Omental fat pad (tissue), 3 donors: ENCODE measurements at regions not wholly inside any gene's neighbourhood (a gene's known extent, or its start where the extent isn't known, plus 50 kb on each side); places are given as distances from the start of the nearest gene placed in this dataset.

ENCODE experiments used
- ATAC-seq: fragments of 150-250 bp; one replicate; pipeline ENCODE4 v1.9.1; 2016; ENCODE audit warnings: mild to moderate bottlenecking, moderate library complexity; ENCODE audit not compliant: low FRiP score
- DNase-seq: peaks from one replicate; pipeline ENCODE4 v3.0.0-alpha.2; 2019; ENCODE audit warnings: low spot score
- TF ChIP-seq, protein P1 (sequence below), 3 donors: fragments of 450-650 bp; IDR thresholded peaks; one replicate each; pipeline ENCODE4 v1.5.1; 2016 to 2017; ENCODE audit warnings: antibody characterized with exemption in 3 of 3, mild to moderate bottlenecking in 3 of 3, moderate library complexity in 2 of 3

DNA sequence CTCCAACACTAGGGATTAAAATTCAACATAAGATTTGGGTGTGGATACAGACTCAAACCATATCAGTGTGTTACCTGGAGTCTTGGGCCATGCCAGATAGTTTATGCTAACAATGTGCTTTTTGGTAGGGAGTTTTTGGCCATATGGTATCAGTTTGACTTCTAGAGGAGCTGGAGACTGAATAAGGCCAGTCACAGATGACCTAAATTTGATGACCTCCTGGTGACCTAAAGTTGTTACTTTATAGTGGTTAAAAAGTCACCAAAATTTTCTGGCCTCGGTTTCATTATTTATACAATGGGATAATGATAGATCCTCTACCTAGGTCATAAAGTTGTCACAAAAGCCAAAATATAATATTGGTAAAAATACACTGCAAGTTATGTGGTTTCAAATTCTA, 877.1 kb downstream of the RAPGEF2 start:
- TF ChIP-seq, protein P1, sequence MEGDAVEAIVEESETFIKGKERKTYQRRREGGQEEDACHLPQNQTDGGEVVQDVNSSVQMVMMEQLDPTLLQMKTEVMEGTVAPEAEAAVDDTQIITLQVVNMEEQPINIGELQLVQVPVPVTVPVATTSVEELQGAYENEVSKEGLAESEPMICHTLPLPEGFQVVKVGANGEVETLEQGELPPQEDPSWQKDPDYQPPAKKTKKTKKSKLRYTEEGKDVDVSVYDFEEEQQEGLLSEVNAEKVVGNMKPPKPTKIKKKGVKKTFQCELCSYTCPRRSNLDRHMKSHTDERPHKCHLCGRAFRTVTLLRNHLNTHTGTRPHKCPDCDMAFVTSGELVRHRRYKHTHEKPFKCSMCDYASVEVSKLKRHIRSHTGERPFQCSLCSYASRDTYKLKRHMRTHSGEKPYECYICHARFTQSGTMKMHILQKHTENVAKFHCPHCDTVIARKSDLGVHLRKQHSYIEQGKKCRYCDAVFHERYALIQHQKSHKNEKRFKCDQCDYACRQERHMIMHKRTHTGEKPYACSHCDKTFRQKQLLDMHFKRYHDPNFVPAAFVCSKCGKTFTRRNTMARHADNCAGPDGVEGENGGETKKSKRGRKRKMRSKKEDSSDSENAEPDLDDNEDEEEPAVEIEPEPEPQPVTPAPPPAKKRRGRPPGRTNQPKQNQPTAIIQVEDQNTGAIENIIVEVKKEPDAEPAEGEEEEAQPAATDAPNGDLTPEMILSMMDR (IDR thresholded peaks at IDR 0.05), result no peak
- ATAC-seq, result no peak

DNA sequence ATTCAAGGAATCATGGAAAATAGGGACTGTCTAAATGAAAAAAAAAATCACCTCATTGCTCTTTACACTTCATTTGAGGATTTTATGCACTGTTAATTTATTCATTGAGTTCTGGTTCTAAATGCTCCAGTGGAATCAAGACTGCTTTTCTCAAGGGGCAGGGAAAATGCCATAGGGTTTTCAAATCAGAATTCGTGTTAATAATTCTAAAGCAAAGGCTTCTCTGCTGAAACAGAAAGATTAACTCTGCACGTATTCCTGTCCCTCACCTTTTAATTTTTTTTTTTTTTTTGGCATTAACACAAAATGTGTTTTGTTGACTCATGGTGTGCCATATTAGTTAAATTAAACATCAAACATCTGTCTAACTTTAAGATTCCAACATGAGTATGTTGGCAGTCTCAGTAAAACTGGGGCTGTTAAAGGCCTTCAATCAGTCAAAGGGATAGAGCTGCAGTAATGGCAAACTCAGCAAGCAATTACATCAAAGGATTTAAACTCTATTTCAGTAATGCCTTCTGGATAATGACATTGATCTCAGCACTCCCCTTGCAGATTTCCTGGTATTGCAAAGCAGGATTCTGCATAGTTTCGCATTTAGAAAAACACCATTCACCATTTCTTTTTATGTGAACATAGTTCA, 878.1 kb downstream of the RAPGEF2 start:
- ATAC-seq (no peak), DNase-seq (no peak)
- TF ChIP-seq, protein P1 (IDR thresholded peaks at IDR 0.05), result no peak

More for the DNA sequence above, 877.1 kb downstream of the RAPGEF2 start:
- no peak for DNase-seq

DNA sequence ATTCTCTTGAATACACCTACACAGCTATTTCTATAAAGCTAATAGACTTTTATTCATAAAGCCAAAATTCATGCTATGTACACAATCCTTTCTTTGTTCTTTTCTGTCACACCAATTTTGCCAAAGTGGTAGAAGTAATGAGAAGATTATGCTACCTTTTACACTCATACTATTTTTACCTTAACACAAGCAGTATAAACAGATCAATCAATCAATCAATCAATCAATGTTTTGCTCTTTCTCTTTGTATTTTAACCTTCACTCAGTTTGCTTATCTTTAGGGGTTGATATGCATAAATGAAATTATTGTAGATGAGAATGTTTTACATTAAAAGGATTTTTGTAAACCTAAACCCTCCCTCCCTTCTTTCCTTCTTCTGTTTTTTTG, 878.6 kb downstream of the RAPGEF2 start:
- DNase-seq (no peak), ATAC-seq (no peak)
- TF ChIP-seq, protein P1 (IDR thresholded peaks at IDR 0.05), result no peak

DNA sequence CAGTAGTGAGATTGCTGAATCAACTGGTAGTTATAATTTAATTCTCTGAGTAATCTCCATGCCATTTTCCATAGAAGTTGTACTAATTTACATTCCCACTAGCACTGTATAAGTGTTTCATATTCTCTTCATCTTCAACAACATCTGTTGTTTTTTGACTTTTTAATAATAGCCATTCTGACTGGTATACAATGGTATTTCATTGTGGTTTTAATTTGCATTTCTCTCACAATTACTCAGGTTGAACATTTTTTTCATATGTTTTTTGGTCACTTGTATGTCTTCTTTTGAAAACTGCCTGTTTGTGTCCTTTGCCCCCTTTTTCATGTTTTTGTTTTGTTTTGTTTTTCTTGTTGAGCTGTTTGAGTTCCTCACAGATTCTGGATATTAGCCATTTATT, 880.2 kb downstream of the RAPGEF2 start:
- no peak for DNase-seq
- TF ChIP-seq, protein P1 (IDR thresholded peaks at IDR 0.05), result no peak
- ATAC-seq, result no peak

DNA sequence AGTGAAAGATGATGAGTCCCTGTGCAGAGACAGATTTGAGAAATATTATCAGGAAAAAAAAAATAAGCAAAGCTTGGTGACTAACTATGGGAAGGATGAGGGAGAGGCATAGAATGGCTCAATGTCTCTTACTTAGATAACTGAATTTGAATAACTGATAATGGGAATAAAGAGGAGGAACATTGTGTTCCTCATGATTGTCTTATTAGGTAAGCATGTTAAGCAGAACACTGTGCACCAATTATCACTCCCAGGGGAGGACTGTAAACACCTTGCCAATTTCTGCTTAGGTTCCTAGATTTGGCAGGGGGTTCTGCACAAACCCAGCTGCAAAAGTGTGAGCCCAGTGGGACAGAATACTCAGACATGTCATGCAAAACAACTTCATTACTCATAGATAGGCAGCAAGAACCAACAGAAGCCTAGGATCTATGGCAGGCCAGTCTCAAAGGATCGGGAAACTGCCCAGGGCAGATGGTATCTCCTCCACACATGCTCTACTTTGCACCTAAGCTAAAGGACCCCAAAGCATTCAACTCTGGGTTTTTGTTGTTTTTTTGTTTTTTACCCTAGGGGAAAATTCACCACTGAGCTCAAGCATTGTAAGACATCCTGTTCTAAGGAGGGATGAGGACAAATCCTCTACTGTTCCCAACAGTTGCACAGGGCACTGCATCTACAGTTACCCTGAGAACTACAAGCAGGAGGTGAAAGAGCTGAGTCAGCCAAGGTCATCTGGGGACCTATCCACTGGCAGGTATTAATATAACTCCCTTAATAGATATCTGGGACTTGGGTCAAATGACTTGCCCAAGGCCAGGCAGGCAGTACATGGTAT, 907.0 kb downstream of the RAPGEF2 start:
- DNase-seq (no peak), ATAC-seq (no peak)
- TF ChIP-seq, protein P1 (IDR thresholded peaks at IDR 0.05), result no peak

DNA sequence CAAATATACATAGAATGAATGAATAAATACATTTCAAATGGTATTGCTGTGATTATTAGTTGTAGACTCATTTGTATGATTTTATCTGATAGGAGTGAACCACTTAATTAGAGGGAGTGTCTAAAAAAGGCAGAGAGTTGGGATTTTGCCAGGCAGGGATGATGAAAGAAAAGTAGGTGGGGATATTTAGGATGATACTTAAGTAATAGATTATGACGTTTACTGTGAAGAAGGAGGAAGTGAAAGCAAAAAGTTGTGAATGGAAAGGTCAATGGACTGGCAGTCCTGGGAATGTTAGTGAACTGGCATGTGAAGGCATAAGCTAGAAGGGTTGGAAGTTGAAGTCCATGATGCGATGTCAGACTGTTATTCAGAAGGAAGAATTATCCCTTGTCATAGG, 917.1 kb downstream of the RAPGEF2 start:
- TF ChIP-seq, protein P1 (IDR thresholded peaks at IDR 0.05), result no peak
- ATAC-seq, result no peak
- no peak for DNase-seq

DNA sequence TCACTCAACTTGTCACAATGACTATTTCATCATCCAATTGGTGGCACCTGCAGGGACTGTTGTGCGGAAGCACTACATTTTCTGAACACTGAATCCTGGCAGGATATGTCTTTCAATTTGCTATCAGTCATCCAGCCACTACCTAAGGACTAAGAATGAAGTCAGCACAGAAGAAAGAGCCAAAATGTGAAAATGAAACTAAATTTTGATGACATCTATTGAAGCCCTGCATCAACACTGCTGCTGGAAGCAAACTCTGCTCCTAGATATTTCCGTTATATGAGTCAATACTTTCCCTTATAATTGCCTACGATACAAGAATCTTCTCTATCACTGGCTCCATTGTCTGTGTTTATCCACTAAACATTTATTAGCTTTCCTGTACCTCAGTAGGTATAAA, 917.9 kb downstream of the RAPGEF2 start:
- DNase-seq (no peak), ATAC-seq (no peak)
- TF ChIP-seq, protein P1 (IDR thresholded peaks at IDR 0.05), result no peak
